Psoas muscle (tissue), 7 donors: ENCODE measurements at regions not wholly inside any gene's neighbourhood (a gene's known extent, or its start where the extent isn't known, plus 50 kb on each side); places are given as distances from the start of the nearest gene placed in this dataset.

Source experiments
- ATAC-seq, 4 donors: fragments of 200-7000 bp; cut with Tn5 transposase; one replicate each; pipeline ENCODE4 v1.9.1; 2020; ENCODE audit warnings: moderate library complexity in 3 of 4, mild to moderate bottlenecking in 2 of 4
- DNase-seq, 2 donors: peaks; one replicate each; pipeline ENCODE4 v3.0.0-alpha.2; 2020
- H3K27ac ChIP-seq: fragments of 200-600 bp; one replicate; pipeline ENCODE4 v1.8.0; 2022
- H3K27me3 ChIP-seq, 3 donors: fragments of 200-600 bp in 1 of 3; one replicate each; pipeline versions ENCODE4 v1.6.1 to v1.8.0; 2013 to 2022; ENCODE audit warnings: low read length in 2 of 3, mild to moderate bottlenecking in 2 of 3, moderate library complexity in 1 of 3; ENCODE audit not compliant: insufficient read depth in 3 of 3
- H3K36me3 ChIP-seq, 2 donors: fragments of 200-600 bp in 1 of 2; one replicate each; pipeline versions ENCODE4 v1.6.1 to v1.8.0; 2013 to 2022; ENCODE audit warnings: low read depth in 1 of 2, mild to moderate bottlenecking in 1 of 2, moderate library complexity in 1 of 2; ENCODE audit not compliant: insufficient read depth in 1 of 2
- H3K4me1 ChIP-seq: fragments of 200-600 bp; one replicate; pipeline ENCODE4 v1.8.0; 2022
- H3K4me3 ChIP-seq: fragments of 200-600 bp; one replicate; pipeline ENCODE4 v1.8.0; 2022; ENCODE audit warnings: mild to moderate bottlenecking
- H3K9me3 ChIP-seq: fragments of 200-600 bp; one replicate; pipeline ENCODE4 v1.8.0; 2022
- WGBS, 3 donors: extraction: QIAGEN DNeasy Blood & Tissue Kit; methylation state at CpG; one replicate each; pipeline versions ENCODE4 v1.1.6 to v1.1.7; 2013; 5-methylcytosine and 5-hydroxymethylcytosine counted together
- intact Hi-C, 2 donors: fragments of 100-400 bp; cut with DNase I; formaldehyde crosslinking; loops; one replicate each; pipeline versions ENCODE4 v1.11.0 to v1.14.2; 2022
- TF ChIP-seq, protein P1 (sequence below): fragments of 200-600 bp; IDR thresholded peaks from one replicate; pipeline ENCODE4 v1.8.0; 2022; ENCODE audit warnings: antibody characterized with exemption
- donor health status: healthy with polysubstance abuse.
- donor health status: DM: no; HTN: no; CAD: no; lungs with moderate emphysema.
- donor health status: Bipolar disorder and iron deficiency.
- donor health status: healthy.
- donor health status: DM: yes; HTN: yes; CAD: no.
- donor health status: DM: no; HTN: no; CAD: no.
- donor health status: DM: yes; HTN: yes; CAD: no.

DNA sequence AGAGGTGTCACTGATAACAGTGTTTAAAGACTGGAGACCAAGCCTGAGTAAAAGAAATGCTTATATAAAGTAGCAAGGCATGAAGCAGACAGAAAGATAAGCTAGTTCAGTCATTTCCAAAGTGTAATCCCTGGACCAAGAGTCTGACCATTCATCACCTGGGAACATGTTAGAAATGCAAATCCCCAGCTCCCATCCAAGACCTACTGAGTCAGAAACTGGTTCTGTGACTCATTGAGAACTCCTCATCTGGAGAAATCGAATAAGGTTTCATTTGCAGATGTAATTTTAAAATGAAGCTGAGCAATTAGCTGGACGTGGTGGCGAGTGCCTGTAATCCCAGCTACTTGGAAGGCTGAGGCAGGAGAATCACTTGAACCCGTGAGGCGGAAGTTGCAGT is 473.9 kb upstream of the UBE2E2 start:
- ATAC-seq (no peak), DNase-seq (no peak)
- no peaks in the 10 kb centered on the region for H3K9me3 ChIP-seq
- intact Hi-C loops: no loop called here
- H3K36me3 ChIP-seq: no peaks in the 10 kb centered on the region
- TF ChIP-seq, protein P1, sequence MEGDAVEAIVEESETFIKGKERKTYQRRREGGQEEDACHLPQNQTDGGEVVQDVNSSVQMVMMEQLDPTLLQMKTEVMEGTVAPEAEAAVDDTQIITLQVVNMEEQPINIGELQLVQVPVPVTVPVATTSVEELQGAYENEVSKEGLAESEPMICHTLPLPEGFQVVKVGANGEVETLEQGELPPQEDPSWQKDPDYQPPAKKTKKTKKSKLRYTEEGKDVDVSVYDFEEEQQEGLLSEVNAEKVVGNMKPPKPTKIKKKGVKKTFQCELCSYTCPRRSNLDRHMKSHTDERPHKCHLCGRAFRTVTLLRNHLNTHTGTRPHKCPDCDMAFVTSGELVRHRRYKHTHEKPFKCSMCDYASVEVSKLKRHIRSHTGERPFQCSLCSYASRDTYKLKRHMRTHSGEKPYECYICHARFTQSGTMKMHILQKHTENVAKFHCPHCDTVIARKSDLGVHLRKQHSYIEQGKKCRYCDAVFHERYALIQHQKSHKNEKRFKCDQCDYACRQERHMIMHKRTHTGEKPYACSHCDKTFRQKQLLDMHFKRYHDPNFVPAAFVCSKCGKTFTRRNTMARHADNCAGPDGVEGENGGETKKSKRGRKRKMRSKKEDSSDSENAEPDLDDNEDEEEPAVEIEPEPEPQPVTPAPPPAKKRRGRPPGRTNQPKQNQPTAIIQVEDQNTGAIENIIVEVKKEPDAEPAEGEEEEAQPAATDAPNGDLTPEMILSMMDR: no peak
- H3K27ac ChIP-seq: no peak overlapping the region
- no peak overlapping the region for H3K4me3 ChIP-seq
- no peaks in the 10 kb centered on the region for H3K4me1 ChIP-seq
- no peaks in the 10 kb centered on the region for H3K27me3 ChIP-seq
- 76 to 86% (median 79%) methylated on average over 5 of the region's 5 CpGs for WGBS, 3 donors

DNA sequence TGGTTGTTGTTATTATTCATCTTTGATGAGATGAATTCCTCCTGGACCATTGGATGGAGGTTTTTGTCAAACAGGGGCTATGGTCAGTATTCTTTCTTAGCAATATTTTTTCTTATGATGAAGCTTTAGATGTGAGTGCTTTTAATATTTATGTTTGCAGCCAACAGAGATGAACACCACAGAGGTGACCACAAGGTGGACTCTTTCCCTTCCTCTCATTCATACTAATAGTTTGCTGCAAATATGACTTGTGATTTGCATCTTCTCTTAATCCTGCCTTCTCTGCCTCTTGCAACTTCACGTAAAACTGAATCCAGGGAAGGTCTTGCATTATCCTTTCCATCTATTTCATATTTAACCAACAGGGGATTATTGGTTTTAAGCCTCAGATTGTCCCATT is 473.1 kb upstream of the UBE2E2 start:
- H3K9me3 ChIP-seq: no peaks in the 10 kb centered on the region
- TF ChIP-seq, protein P1: no peak
- no peaks in the 10 kb centered on the region for H3K4me1 ChIP-seq
- ATAC-seq (no peak), DNase-seq (no peak)
- H3K36me3 ChIP-seq: no peaks in the 10 kb centered on the region
- intact Hi-C loops: no loop called here
- H3K4me3 ChIP-seq: no peak overlapping the region
- H3K27me3 ChIP-seq: no peaks in the 10 kb centered on the region
- 28 to 38% (median 34%) methylated on average over 1 of the region's 1 CpG for WGBS, 3 donors
- H3K27ac ChIP-seq: no peak overlapping the region

DNA sequence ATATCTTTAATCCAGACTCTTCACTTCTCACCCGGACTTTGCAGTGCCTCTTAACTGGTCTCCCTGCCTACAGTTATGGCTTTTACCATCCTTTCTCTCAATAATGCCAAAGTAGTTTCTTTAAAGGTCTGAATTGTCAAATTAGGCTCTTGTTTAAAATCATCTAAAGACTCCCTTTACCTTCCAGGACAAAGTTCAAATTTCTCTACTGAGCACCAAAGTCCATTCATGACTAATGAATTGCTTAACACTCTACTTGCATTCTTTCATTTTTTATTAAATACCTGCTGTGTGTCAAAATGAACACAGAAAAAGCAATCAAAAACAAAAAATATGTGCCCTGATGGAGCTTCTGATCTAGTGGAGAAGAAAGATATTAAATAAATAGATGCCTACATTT is 472.4 kb upstream of the UBE2E2 start:
- TF ChIP-seq, protein P1: no peak
- Histone ChIP-seq H3K9me3 (no peaks in the 10 kb centered on the region), H3K27me3 (no peaks in the 10 kb centered on the region), H3K27ac (no peak overlapping the region), H3K36me3 (no peaks in the 10 kb centered on the region), H3K4me3 (no peak overlapping the region), H3K4me1 (no peaks in the 10 kb centered on the region)
- ATAC-seq: no peak
- no peak for DNase-seq
- 69 to 84% (median 76%) methylated on average over 1 of the region's 1 CpG for WGBS, 3 donors
- intact Hi-C loops: no loop called here

DNA sequence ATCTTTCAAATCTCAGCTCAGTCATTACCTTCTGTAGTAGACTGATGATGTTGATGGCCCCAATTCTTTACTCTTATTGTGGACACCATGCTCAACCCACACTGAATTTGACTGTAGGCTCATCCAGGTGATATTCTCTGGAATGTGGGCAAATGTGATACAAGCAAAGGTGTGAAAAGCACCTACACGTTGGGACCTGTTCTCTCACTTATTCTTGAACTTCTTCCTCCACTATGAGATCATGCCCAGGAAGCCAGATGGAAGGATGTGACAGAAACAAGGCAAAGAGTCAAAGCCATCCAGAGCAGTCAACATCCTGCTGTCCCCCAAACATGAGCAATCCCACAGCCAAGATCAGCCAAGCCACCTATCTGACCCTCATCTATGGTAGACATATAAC is 471.2 kb upstream of the UBE2E2 start:
- no peak overlapping the region for H3K4me3 ChIP-seq
- no peak for ATAC-seq
- intact Hi-C loops: no loop called here
- H3K9me3 ChIP-seq: no peaks in the 10 kb centered on the region
- WGBS, 3 donors: 48 to 52% (median 50%) methylated on average over 1 of the region's 1 CpG
- no peaks in the 10 kb centered on the region for H3K27me3 ChIP-seq
- no peaks in the 10 kb centered on the region for H3K36me3 ChIP-seq
- no peaks in the 10 kb centered on the region for H3K4me1 ChIP-seq
- TF ChIP-seq, protein P1: no peak
- H3K27ac ChIP-seq: no peak overlapping the region
- DNase-seq: no peak

DNA sequence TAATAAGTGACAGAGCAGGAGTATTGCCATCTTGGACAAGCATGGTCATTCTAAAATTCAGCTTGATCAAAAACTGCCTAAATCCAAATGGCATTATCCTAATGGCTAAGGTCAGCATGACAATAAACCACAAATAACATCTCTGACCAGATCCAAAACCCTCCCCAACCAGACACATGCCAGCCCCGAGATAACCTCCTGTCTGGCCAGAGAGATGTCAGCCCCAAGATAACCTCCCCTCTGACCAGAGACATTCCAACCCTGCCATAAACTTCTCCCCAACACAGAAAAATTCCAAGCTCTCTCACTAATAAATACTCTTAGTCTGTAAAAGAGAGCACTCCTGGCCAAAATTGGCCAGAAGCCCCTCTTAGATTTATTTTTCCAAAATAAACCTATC is 470.5 kb upstream of the UBE2E2 start:
- no peak overlapping the region for H3K4me3 ChIP-seq
- ATAC-seq: no peak
- no peaks in the 10 kb centered on the region for H3K36me3 ChIP-seq
- H3K27ac ChIP-seq: no peak overlapping the region
- no peaks in the 10 kb centered on the region for H3K27me3 ChIP-seq
- intact Hi-C loops: no loop called here
- TF ChIP-seq, protein P1: no peak
- no peak for DNase-seq
- H3K9me3 ChIP-seq: no peaks in the 10 kb centered on the region
- H3K4me1 ChIP-seq: no peaks in the 10 kb centered on the region
- WGBS, 3 donors: 14 to 22% (median 15%) methylated on average over 1 of the region's 1 CpG
